ENCODE measurements at regions not wholly inside any gene's neighbourhood (a gene's known extent, or its start where the extent isn't known, plus 50 kb on each side); places are given as distances from the start of the nearest gene placed in this dataset.

DNA sequence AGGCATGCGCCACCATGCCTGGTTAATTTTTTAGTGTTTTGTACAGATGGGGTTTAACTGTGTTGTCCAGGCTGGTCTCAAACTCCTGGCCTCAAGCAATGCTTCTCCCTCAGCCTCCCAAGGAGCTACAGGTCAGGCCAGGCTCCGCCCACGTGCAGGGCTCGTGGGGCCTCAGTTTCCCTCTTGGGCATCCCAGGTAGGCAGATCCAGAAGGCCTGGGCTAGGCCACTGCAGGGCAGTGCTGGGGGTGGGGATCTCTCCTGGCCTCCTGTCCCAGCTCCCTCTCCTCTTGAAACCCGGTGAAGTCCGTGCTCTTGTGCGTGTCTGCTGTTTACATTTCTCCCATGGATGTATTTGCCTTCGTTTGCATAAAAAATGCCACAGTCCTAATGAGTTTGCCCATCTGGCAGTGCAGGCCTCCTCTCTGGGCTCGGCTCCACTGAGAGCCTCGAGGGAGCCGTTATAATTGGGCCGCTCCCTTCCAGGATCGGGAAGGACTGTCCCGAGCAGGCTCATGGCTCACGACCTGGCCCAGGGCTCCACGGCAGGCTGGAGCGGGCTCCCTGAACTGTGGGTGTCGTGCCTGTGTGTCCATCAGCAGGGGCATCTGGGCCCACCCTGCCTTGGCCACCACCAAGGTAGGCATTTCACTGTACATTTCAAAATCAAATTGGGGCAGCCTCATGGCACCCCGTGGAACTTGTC, 52.6 kb upstream of the RUFY1 start:
- intact Hi-C loops (cut with DNase I; ENCODE audit: low total_unique reads), result no loop called here
- DNase-seq (ENCODE audit: low spot score in 2 of 2), result no peak
- WGBS, 2 donors, result 57 to 69% methylated on average over 15 to 19 of the region's 19 CpGs
- no peak for TF ChIP-seq POLR2A (IDR thresholded peaks at IDR 0.05)
- TF ChIP-seq, protein P1, sequence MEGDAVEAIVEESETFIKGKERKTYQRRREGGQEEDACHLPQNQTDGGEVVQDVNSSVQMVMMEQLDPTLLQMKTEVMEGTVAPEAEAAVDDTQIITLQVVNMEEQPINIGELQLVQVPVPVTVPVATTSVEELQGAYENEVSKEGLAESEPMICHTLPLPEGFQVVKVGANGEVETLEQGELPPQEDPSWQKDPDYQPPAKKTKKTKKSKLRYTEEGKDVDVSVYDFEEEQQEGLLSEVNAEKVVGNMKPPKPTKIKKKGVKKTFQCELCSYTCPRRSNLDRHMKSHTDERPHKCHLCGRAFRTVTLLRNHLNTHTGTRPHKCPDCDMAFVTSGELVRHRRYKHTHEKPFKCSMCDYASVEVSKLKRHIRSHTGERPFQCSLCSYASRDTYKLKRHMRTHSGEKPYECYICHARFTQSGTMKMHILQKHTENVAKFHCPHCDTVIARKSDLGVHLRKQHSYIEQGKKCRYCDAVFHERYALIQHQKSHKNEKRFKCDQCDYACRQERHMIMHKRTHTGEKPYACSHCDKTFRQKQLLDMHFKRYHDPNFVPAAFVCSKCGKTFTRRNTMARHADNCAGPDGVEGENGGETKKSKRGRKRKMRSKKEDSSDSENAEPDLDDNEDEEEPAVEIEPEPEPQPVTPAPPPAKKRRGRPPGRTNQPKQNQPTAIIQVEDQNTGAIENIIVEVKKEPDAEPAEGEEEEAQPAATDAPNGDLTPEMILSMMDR (IDR thresholded peaks at IDR 0.05), result no peak
- no peak overlapping the region for H3K4me3 ChIP-seq (ENCODE audit: low read depth, poor library complexity, severe bottlenecking)

DNA sequence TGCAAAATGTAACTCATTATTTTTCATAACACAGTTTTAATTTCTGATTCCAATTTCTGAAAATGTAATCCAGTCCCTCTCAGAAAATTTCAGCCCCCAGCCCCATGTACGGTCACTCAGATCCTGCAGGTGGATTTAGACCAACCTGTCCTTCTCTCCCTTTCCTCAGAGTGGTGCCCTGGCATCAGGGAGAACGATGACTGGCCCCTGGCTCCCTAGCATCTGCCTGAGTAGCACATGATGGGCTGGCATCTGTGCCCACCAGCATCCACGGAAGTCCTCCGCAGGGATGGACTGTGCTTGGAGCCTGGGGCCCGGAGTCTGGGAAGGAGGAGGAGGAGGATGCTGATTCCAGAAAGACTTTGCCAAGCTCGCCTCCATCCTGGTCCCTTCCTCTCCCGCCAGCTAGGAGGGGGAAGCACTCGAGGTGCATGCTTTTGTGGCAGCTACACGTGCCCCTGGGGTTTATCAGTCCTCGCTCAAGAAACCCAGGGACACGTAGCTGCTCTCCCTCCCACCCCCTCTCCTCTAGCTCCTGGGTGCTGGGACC, 54.4 kb upstream of the RUFY1 start:
- WGBS, 2 donors, result 64 to 69% methylated on average over 11 of the region's 11 CpGs

DNA sequence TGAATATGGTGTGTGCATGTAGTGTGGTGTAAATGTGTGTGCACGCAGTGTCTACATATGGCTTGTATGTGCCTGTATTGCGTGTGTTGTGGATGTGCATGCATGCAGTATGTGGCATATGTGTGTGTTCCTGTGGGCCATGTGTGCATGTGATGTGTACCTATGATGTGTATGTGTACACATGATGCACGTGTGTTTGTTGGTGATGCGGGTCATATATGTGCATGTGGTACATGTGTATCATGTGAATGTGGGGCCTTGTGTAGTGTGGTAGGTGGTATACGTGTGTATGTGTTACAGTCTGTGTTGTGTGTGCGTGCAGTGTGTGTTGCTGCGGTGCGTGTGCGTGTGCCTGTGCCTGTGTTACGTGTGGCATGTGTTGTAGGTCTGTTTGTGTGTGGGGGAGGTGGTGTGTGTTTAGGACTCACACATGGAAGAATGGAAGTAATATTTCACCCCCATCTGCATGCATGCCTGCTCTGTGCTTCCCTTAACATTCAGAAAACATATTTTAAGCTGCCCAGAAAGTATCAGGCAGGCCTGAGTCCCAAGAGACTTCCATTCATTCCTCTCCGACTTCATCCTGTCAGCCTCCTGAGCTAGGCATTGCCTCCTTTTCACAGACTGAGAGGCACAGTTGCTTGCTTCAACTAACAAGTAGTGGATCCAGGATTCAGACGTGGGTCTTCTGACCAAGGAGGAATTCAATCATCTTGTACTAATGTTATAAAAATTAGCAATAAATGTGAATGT, 55.4 kb upstream of the RUFY1 start:
- H3K4me3 ChIP-seq (ENCODE audit: low read depth, poor library complexity, severe bottlenecking), result no peak overlapping the region
- 75 to 85% methylated on average over 12 of the region's 12 CpGs for WGBS, 2 donors
- intact Hi-C loops (cut with DNase I; ENCODE audit: low total_unique reads), result loop anchor here (5.0 kb wide), 1 partner anchor 328 kb away; no protein-coding TSS in a partner anchor
- DNase-seq (ENCODE audit: low spot score in 2 of 2), result no peak
- TF ChIP-seq, protein P1 (IDR thresholded peaks at IDR 0.05), result no peak
- no peak for TF ChIP-seq POLR2A (IDR thresholded peaks at IDR 0.05)

More for the DNA sequence above, 54.4 kb upstream of the RUFY1 start:
- intact Hi-C loops (cut with DNase I; ENCODE audit: low total_unique reads), result no loop called here
- no peak for TF ChIP-seq POLR2A (IDR thresholded peaks at IDR 0.05)
- TF ChIP-seq, protein P1 (IDR thresholded peaks at IDR 0.05), result no peak
- no peak for DNase-seq (ENCODE audit: low spot score in 2 of 2)
- H3K4me3 ChIP-seq (ENCODE audit: low read depth, poor library complexity, severe bottlenecking), result no peak overlapping the region

DNA sequence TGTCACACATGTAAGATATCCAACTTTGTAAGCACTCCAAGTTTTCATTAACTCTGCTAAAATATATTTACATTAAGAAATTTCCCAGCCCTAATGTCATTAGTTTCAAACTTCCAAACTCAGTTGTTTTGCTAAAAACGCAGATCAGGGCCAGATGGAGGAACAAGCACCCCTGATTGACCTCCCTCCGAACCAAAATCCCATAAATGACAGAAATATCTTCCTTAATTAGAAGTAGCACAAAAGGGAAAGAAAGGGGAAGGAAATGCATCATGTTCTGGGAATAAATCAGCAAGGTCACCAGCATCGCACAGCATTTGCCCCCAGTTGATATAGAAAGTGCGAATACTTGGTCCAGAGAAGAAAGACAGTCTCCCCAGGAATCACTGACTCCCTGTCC, 61.4 kb upstream of the RUFY1 start:
- WGBS, 2 donors, result 46 to 51% methylated on average over 4 of the region's 4 CpGs
- no peak for DNase-seq (ENCODE audit: low spot score in 2 of 2)

DNA sequence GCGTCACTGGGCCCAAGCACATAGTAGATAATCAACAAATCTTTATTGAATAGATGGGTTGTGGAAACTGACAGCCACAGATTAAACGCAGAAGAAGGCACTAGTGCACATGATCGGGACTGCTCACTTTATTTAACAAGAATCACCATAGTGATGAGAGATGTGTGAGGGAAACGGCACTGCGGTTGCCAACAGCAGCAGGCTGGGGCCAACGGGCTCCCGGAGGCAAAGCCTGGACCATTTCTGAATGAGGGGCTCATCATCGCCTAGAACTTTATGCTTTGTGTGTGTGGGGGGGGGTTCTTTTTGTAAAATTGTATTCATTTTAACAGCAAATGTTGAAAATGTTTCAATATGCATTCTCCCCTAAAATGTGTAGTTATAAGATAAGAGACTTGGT, 61.9 kb upstream of the RUFY1 start:
- intact Hi-C loops (cut with DNase I; ENCODE audit: low total_unique reads), result no loop called here
- H3K4me3 ChIP-seq (ENCODE audit: low read depth, poor library complexity, severe bottlenecking), result no peak overlapping the region
- TF ChIP-seq POLR2A (IDR thresholded peaks at IDR 0.05), result no peak
- TF ChIP-seq, protein P1 (IDR thresholded peaks at IDR 0.05), result no peak
- DNase-seq (ENCODE audit: low spot score in 2 of 2), result no peak
- 51 to 59% methylated on average over 8 of the region's 8 CpGs for WGBS, 2 donors

More for the DNA sequence above, 61.4 kb upstream of the RUFY1 start:
- no peak for TF ChIP-seq POLR2A (IDR thresholded peaks at IDR 0.05)
- TF ChIP-seq, protein P1 (IDR thresholded peaks at IDR 0.05), result no peak
- intact Hi-C loops (cut with DNase I; ENCODE audit: low total_unique reads), result no loop called here
- no peak overlapping the region for H3K4me3 ChIP-seq (ENCODE audit: low read depth, poor library complexity, severe bottlenecking)

Measured in lower leg skin (tissue), 4 donors.